GM12875 (cell line): ENCODE measurements at regions not wholly inside any gene's neighbourhood (a gene's known extent, or its start where the extent isn't known, plus 50 kb on each side); places are given as distances from the start of the nearest gene placed in this dataset.

Experiments used
- H3K4me3 ChIP-seq: one replicate; pipeline ENCODE4 v1.5.1; 2011; ENCODE audit warnings: low read depth, low read length, control low read depth
- CTCF ChIP-seq: IDR thresholded peaks from 2 replicates; pipeline ENCODE4 v1.5.1; 2011; ENCODE audit warnings: low read depth, mild to moderate bottlenecking, control low read depth, inconsistent platforms, low read length, moderate library complexity, borderline replicate concordance; ENCODE audit not compliant: insufficient read depth

DNA sequence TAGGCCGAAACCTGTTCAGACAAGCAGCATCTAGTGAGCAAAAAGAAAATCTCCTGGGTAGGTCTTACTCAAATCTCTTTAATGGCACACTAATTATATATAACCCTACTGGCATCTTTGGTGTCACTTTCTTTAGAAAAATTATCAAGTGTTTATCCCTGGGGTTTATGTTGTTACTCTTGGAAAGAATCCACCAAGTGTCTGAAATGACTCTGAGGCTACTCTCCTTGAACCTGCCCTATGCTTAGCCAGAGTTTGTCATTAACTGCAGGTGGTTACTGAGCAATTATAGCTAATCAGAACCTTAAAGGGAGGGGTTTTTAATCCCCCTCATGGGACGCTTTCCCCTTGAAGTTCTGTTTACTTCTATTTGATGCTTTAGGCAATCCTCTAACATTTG, 381.9 kb downstream of the PLK2 start:
- no peak for TF ChIP-seq CTCF

GRCh38 chr5:58077416-58077815, 382.5 kb downstream of the PLK2 start:
- no peak for TF ChIP-seq CTCF
- no peak overlapping the region for H3K4me3 ChIP-seq

More for the DNA sequence above, 381.9 kb downstream of the PLK2 start:
- no peak overlapping the region for H3K4me3 ChIP-seq

DNA sequence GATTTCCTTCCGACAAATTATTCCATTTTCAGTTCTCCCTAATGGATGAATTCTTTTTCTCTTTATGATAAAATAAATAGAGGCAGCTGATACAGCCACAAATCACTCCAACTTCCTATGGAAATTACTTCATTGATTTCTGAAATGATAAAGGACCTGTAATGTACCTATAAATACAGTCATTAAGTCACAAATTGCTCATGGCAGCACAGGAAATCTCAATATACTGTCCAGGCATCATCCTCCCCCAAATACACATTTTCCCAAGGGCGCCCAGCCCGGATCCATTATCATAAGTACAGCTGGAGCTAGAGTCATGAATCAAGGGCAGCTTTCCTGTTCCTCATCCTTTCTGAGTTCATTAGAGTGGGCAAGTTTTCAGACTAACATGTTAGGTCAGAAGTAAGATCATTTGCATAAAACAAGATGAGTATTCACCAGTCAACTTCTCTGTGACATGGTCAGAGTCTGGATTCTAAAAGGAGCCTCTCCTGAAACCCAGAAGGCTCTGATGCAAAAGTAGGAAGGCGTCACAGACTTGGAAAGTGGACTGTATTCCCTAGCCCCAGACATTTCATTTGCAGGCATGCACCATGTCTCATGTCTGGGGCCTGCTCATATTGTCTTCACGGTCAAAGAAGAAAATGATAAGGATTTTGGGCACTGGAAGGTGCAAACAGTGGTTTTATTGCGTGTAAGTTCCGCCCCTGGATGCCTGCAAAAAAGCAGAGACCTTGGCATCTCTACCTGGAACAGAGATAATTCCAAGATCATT, 383.2 kb downstream of the PLK2 start:
- no peak for TF ChIP-seq CTCF

DNA sequence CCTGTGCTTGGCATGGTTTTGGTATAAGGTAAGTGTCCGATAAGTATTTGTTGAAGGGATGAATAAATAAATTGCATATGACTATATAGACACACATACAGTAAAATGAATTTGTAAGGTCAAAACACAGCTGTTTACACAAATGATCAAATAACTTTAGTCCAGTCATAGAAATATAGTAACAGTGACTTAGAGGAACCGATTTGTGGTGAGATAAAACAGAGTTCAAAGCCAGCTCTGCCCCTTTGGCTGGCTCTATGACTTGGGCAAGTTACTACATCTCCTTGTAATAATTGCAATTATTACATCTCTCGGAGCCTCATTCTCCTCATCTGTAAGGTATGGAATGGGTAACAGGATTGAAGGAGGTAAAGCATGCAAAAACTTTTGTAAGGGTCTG, 384.0 kb downstream of the PLK2 start:
- no peak for TF ChIP-seq CTCF
- no peak overlapping the region for H3K4me3 ChIP-seq

More for the DNA sequence above, 383.2 kb downstream of the PLK2 start:
- H3K4me3 ChIP-seq, result no peak overlapping the region

DNA sequence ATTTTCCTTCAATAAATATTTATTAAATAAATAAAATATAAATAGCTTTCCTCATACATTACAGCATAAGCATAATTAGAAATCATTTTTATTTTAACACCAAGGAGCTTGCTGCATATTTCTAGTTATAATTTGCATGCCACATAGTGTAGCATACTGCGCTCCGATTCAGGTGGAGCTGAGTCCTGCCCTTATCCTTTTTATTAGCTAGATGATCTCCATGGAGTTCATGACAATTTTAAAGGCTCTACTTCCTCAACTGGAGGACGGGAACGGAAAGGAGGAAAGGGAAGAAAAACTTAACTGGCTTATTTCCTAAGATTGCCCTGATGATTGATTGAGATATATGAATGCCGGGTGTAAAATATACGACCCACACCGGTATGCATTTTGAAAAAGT, 385.2 kb downstream of the PLK2 start:
- TF ChIP-seq CTCF, result no peak

GRCh38 chr5:58074222-58074621, 385.7 kb downstream of the PLK2 start:
- TF ChIP-seq CTCF, result no peak
- no peak overlapping the region for H3K4me3 ChIP-seq

More for the DNA sequence above, 385.2 kb downstream of the PLK2 start:
- H3K4me3 ChIP-seq, result no peak overlapping the region

DNA sequence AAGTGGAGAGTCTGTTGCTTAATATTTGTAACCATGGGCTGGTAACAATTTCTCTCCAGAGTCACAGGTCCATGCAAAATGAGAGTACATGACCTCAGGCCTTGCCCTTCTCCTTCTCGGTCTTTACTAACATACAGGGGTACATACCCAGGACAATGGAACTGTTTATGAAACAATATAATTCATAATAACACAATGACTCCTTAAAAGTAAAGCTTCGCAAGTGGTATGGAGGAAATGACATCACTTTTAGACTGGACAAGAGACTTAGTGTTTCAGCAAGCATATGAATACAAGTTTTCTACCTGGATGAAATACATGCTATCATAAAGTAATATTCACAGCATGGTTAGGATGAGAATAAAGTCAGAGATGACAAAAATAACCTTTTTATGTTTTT, 386.6 kb downstream of the PLK2 start:
- no peak overlapping the region for H3K4me3 ChIP-seq
- TF ChIP-seq CTCF, result no peak
